ENCODE measurements at regions not wholly inside any gene's neighbourhood (a gene's known extent, or its start where the extent isn't known, plus 50 kb on each side); places are given as distances from the start of the nearest gene placed in this dataset.

GRCh38 chr4:26122690-26123089 lies 198.1 kb upstream of the RBPJ start:
- no peak overlapping the region for H3K27ac ChIP-seq
- H3K4me1 ChIP-seq: peaks cover 0 to 6% (median 0%) of the 10 kb centered on the region in 12 donors
- no peaks in the 10 kb centered on the region for H3K9me3 ChIP-seq
- H3K27me3 ChIP-seq: no peaks in the 10 kb centered on the region
- 84 to 93% (median 86%) methylated on average over 3 of the region's 3 CpGs for WGBS, 4 donors
- no peak overlapping the region for H3K4me3 ChIP-seq
- TF ChIP-seq POLR2A (IDR thresholded peaks at IDR 0.05): no peak
- no peak for TF ChIP-seq CTCF (IDR thresholded peaks at IDR 0.05)
- H3K36me3 ChIP-seq: no peaks in the 10 kb centered on the region
- intact Hi-C loops (cut with DNase I): no loop called here
- no peak for DNase-seq
- no peak for ATAC-seq

GRCh38 chr4:26124753-26125321 lies 196.0 kb upstream of the RBPJ start:
- WGBS, 4 donors: 87 to 95% (median 90%) methylated on average over 7 of the region's 7 CpGs
- no peak overlapping the region for H3K4me3 ChIP-seq
- H3K27me3 ChIP-seq: no peaks in the 10 kb centered on the region
- no peaks in the 10 kb centered on the region for H3K36me3 ChIP-seq
- TF ChIP-seq CTCF (IDR thresholded peaks at IDR 0.05): no peak
- no peak for TF ChIP-seq POLR2A (IDR thresholded peaks at IDR 0.05)
- no peak overlapping the region for H3K27ac ChIP-seq
- no peak for ATAC-seq
- intact Hi-C loops (cut with DNase I): no loop called here
- DNase-seq: no peak
- peaks cover 0 to 6% (median 0%) of the 10 kb centered on the region in 12 donors for H3K4me1 ChIP-seq
- H3K9me3 ChIP-seq: peaks cover 0 to 4% (median 0%) of the 10 kb centered on the region in 12 donors

- Histone ChIP-seq H3K27ac (no peak overlapping the region), H3K36me3 (no peaks in the 10 kb centered on the region), H3K27me3 (no peaks in the 10 kb centered on the region), H3K4me1 (peaks cover 0 to 6% (median 0%) of the 10 kb centered on the region in 12 donors), H3K4me3 (no peak overlapping the region), H3K9me3 (peaks cover 0 to 4% (median 0%) of the 10 kb centered on the region in 12 donors)
- DNase-seq (no peak), ATAC-seq (no peak)
- TF ChIP-seq CTCF (IDR thresholded peaks at IDR 0.05) (no peak), POLR2A (IDR thresholded peaks at IDR 0.05) (no peak)
- 73 to 82% (median 79%) methylated on average over 5 of the region's 5 CpGs for WGBS, 4 donors
- intact Hi-C loops (cut with DNase I): no loop called here
These were observed 194.6 kb upstream of the RBPJ start for GRCh38 chr4:26126143-26126718.

GRCh38 chr4:26126994-26127393 lies 193.8 kb upstream of the RBPJ start:
- no peak overlapping the region for H3K4me3 ChIP-seq
- intact Hi-C loops (cut with DNase I): no loop called here
- peaks cover 0 to 4% (median 0%) of the 10 kb centered on the region in 12 donors for H3K9me3 ChIP-seq
- ATAC-seq: no peak
- DNase-seq: no peak
- H3K36me3 ChIP-seq: no peaks in the 10 kb centered on the region
- H3K4me1 ChIP-seq: peaks cover 0 to 6% (median 0%) of the 10 kb centered on the region in 12 donors
- 85 to 94% (median 88%) methylated on average over 4 of the region's 4 CpGs for WGBS, 4 donors
- H3K27me3 ChIP-seq: no peaks in the 10 kb centered on the region
- TF ChIP-seq CTCF (IDR thresholded peaks at IDR 0.05) (no peak), POLR2A (IDR thresholded peaks at IDR 0.05) (no peak)
- H3K27ac ChIP-seq: no peak overlapping the region

Measured in heart left ventricle (tissue), 16 donors.